GM12873 (cell line): ENCODE measurements at regions not wholly inside any gene's neighbourhood (a gene's known extent, or its start where the extent isn't known, plus 50 kb on each side); places are given as distances from the start of the nearest gene placed in this dataset.

ENCODE experiments used
- CTCF ChIP-seq: IDR thresholded peaks from 2 replicates; pipeline ENCODE4 v1.5.1; 2012; ENCODE audit warnings: low read depth, mild to moderate bottlenecking, moderate library complexity, low read length, control low read depth; ENCODE audit not compliant: insufficient read depth; ENCODE audit errors: missing control alignments

- no peak for TF ChIP-seq CTCF
Observed at GRCh38 chr20:51228763-51229162, 205.9 kb upstream of the KCNG1 start.

- TF ChIP-seq CTCF = no peak
Observed at GRCh38 chr20:51227744-51228143, 204.8 kb upstream of the KCNG1 start.

GRCh38 chr20:51223183-51223720 is 200.3 kb upstream of the KCNG1 start:
- TF ChIP-seq CTCF = no peak

GRCh38 chr20:51221791-51222408 is 199.0 kb upstream of the KCNG1 start:
- TF ChIP-seq CTCF = no peak

GRCh38 chr20:51221103-51221502 is 198.2 kb upstream of the KCNG1 start:
- no peak for TF ChIP-seq CTCF

GRCh38 chr20:51220293-51220706 is 197.4 kb upstream of the KCNG1 start:
- TF ChIP-seq CTCF = peak; percentile 95

GRCh38 chr20:51219544-51219943 is 196.6 kb upstream of the KCNG1 start:
- no peak for TF ChIP-seq CTCF
